CD4-positive, alpha-beta T cell (primary cell): ENCODE measurements at regions not wholly inside any gene's neighbourhood (a gene's known extent, or its start where the extent isn't known, plus 50 kb on each side); places are given as distances from the start of the nearest gene placed in this dataset.
"Not testable (repeated sequence)": the region's sequence is repeated elsewhere in the genome, so short reads cannot be mapped to it uniquely, and the experiment has no call there.

ENCODE experiments used
- ATAC-seq: fragments of 200-7000 bp; cut with Tn5 transposase; one replicate; pipeline ENCODE4 v1.10.0; 2022; ENCODE audit warnings: mild to moderate bottlenecking; ENCODE audit not compliant: poor library complexity
- CTCF ChIA-PET: fragments of 350-600 bp; sonication (Branson Sonifier 250); formaldehyde crosslinking; loops from one replicate; lab custom pipeline; 2021; ENCODE audit warnings: antibody characterized with exemption, inconsistent platforms; lab: Charles Lee
- POLR2A ChIA-PET: fragments of 350-600 bp; sonication (Branson Sonifier 250); formaldehyde crosslinking; loops from one replicate; lab custom pipeline; 2021; ENCODE audit warnings: antibody characterized with exemption, inconsistent platforms; lab: Charles Lee
- DNase-seq, 14 experiments: peaks; one replicate each; pipeline ENCODE4 v3.0.0-alpha.2; 2013 to 2020; ENCODE audit warnings: mixed read lengths in 2 of 14
- H3K27ac ChIP-seq, 2 donors: one replicate each; pipeline versions ENCODE4 v1.5.1 to v1.7.0; 2013; ENCODE audit warnings: low read length in 2 of 2, low read depth in 1 of 2, mild to moderate bottlenecking in 1 of 2
- H3K27me3 ChIP-seq, 2 experiments: 1 replicate in 1 of 2; 2 replicates in 1 of 2; pipeline versions ENCODE4 v1.6.1 to v1.7.0; 2013; ENCODE audit warnings: low read length in 2 of 2, control low read depth in 1 of 2, mild to moderate bottlenecking in 1 of 2, moderate library complexity in 1 of 2; ENCODE audit not compliant: insufficient read depth in 2 of 2, control insufficient read depth in 1 of 2
- H3K36me3 ChIP-seq: one replicate; pipeline ENCODE4 v1.6.1; 2013; ENCODE audit warnings: low read length, control low read depth; ENCODE audit not compliant: insufficient read depth
- H3K4me1 ChIP-seq: one replicate; pipeline ENCODE4 v1.6.1; 2013; ENCODE audit warnings: low read length, control low read depth; ENCODE audit not compliant: insufficient read depth
- H3K4me3 ChIP-seq: one replicate; pipeline ENCODE4 v1.5.1; 2013; ENCODE audit warnings: mild to moderate bottlenecking, low read length, moderate library complexity
- H3K9me3 ChIP-seq, 2 experiments: 1 replicate in 1 of 2; 2 replicates in 1 of 2; pipeline versions ENCODE4 v1.6.1 to v1.7.0; 2013; ENCODE audit warnings: low read length in 2 of 2, mild to moderate bottlenecking in 2 of 2, control low read depth in 1 of 2, moderate library complexity in 1 of 2; ENCODE audit not compliant: control insufficient read depth in 1 of 2, insufficient read depth in 1 of 2
- H3K27ac Mint-ChIP-seq: one replicate; pipeline ENCODE4 v1.8.0; 2020; ENCODE audit warnings: mixed read lengths
- H3K27me3 Mint-ChIP-seq: one replicate; pipeline ENCODE4 v1.8.0; 2021; ENCODE audit warnings: mixed read lengths
- H3K36me3 Mint-ChIP-seq: one replicate; pipeline ENCODE4 v1.8.0; 2021; ENCODE audit warnings: low read depth, mixed read lengths
- H3K4me1 Mint-ChIP-seq: one replicate; pipeline ENCODE4 v1.8.0; 2021; ENCODE audit warnings: low read depth, mixed read lengths
- H3K4me3 Mint-ChIP-seq: one replicate; pipeline ENCODE4 v1.8.0; 2020; ENCODE audit warnings: mild to moderate bottlenecking, mixed read lengths
- H3K9me3 Mint-ChIP-seq: one replicate; pipeline ENCODE4 v1.8.0; 2020; ENCODE audit warnings: mixed read lengths
- CTCF ChIP-seq: fragments of 200-600 bp; IDR thresholded peaks from one replicate; pipeline ENCODE4 v1.8.0; 2022; ENCODE audit warnings: antibody characterized with exemption, mild to moderate bottlenecking
- intact Hi-C, 2 experiments: fragments of 100-400 bp; cut with DNase I in 1 of 2; cut with micrococcal nuclease in 1 of 2; formaldehyde crosslinking; loops; one replicate each; pipeline versions ENCODE4 v1.15.1 to v1.9.0; 2023 to 2025; cut with DNase I, micrococcal nuclease

GRCh38 chr3:182521339-182521738 lies 272.0 kb upstream of the ATP11B start:
- ATAC-seq (no peak), DNase-seq (no peak)
- TF ChIP-seq CTCF: no peak
- H3K4me1 ChIP-seq: no peaks in the 10 kb centered on the region
- POLR2A ChIA-PET: no interaction called here
- no peak overlapping the region for H3K27ac Mint-ChIP-seq
- H3K36me3 ChIP-seq: no peaks in the 10 kb centered on the region
- CTCF ChIA-PET: no interaction called here
- H3K4me3 Mint-ChIP-seq: no peak overlapping the region
- H3K27me3 ChIP-seq: peaks cover 0 to 2% of the 10 kb centered on the region in 2 experiments
- no peaks in the 10 kb centered on the region for H3K36me3 Mint-ChIP-seq
- H3K4me3 ChIP-seq: no peak overlapping the region
- no peaks in the 10 kb centered on the region for H3K9me3 ChIP-seq
- intact Hi-C loops: no loop called here
- no peaks in the 10 kb centered on the region for H3K9me3 Mint-ChIP-seq
- H3K4me1 Mint-ChIP-seq: no peaks in the 10 kb centered on the region
- H3K27ac ChIP-seq: no peak overlapping the region
- H3K27me3 Mint-ChIP-seq: peaks cover 3% of the 10 kb centered on the region

- H3K27ac Mint-ChIP-seq, H3K27me3 ChIP-seq, H3K4me3 Mint-ChIP-seq, H3K9me3 Mint-ChIP-seq, H3K27me3 Mint-ChIP-seq, CTCF ChIA-PET, ATAC-seq, intact Hi-C loops, H3K27ac ChIP-seq, H3K36me3 ChIP-seq, DNase-seq, POLR2A ChIA-PET, H3K36me3 Mint-ChIP-seq, H3K9me3 ChIP-seq, H3K4me3 ChIP-seq, H3K4me1 ChIP-seq, H3K4me1 Mint-ChIP-seq: not testable (repeated sequence)
Measured at GRCh38 chr3:182523424-182523823, 269.9 kb upstream of the ATP11B start.

- DNase-seq (no peak), ATAC-seq (no peak)
- no peak for TF ChIP-seq CTCF
- ChIA-PET POLR2A (no interaction called here), CTCF (no interaction called here)
- H3K4me3 ChIP-seq: no peak overlapping the region
- peaks cover 8% of the 10 kb centered on the region for H3K27me3 Mint-ChIP-seq
- H3K27ac Mint-ChIP-seq: no peak overlapping the region
- no peaks in the 10 kb centered on the region for H3K9me3 ChIP-seq
- no peak overlapping the region for H3K27ac ChIP-seq
- H3K4me1 ChIP-seq: no peaks in the 10 kb centered on the region
- H3K4me3 Mint-ChIP-seq: no peak overlapping the region
- no peaks in the 10 kb centered on the region for H3K36me3 Mint-ChIP-seq
- H3K4me1 Mint-ChIP-seq: no peaks in the 10 kb centered on the region
- intact Hi-C loops: no loop called here
- no peaks in the 10 kb centered on the region for H3K9me3 Mint-ChIP-seq
- peaks cover 0 to 3% of the 10 kb centered on the region in 2 experiments for H3K27me3 ChIP-seq
- no peaks in the 10 kb centered on the region for H3K36me3 ChIP-seq
Measured at GRCh38 chr3:182523836-182524235, 269.5 kb upstream of the ATP11B start.

- H3K27me3 ChIP-seq: peaks cover 0 to 3% of the 10 kb centered on the region in 2 experiments
- no peak overlapping the region for H3K4me3 Mint-ChIP-seq
- no peaks in the 10 kb centered on the region for H3K4me1 ChIP-seq
- H3K4me3 ChIP-seq: no peak overlapping the region
- H3K9me3 Mint-ChIP-seq: no peaks in the 10 kb centered on the region
- DNase-seq (no peak), ATAC-seq (no peak)
- H3K36me3 ChIP-seq: no peaks in the 10 kb centered on the region
- H3K27me3 Mint-ChIP-seq: peaks cover 12% of the 10 kb centered on the region
- intact Hi-C loops: no loop called here
- POLR2A ChIA-PET: no interaction called here
- no peaks in the 10 kb centered on the region for H3K36me3 Mint-ChIP-seq
- no peak overlapping the region for H3K27ac Mint-ChIP-seq
- H3K27ac ChIP-seq: no peak overlapping the region
- CTCF ChIA-PET: no interaction called here
- TF ChIP-seq CTCF: no peak
- no peaks in the 10 kb centered on the region for H3K9me3 ChIP-seq
- no peaks in the 10 kb centered on the region for H3K4me1 Mint-ChIP-seq
Measured at GRCh38 chr3:182524711-182525401, 268.4 kb upstream of the ATP11B start.
